ENCODE measurements at regions not wholly inside any gene's neighbourhood (a gene's known extent, or its start where the extent isn't known, plus 50 kb on each side); places are given as distances from the start of the nearest gene placed in this dataset.
"Not testable (repeated sequence)": the region's sequence is repeated elsewhere in the genome, so short reads cannot be mapped to it uniquely, and the experiment has no call there.

GRCh38 chr6:7028963-7029362, 78.8 kb upstream of the RREB1 start:
- DNase-seq, result not testable (repeated sequence)

GRCh38 chr6:7030968-7031367, 76.8 kb upstream of the RREB1 start:
- not testable (repeated sequence) for DNase-seq

- DNase-seq, result no peak
Observed at GRCh38 chr6:7033202-7033601, 74.6 kb upstream of the RREB1 start.

GRCh38 chr6:7034055-7034454, 73.7 kb upstream of the RREB1 start:
- DNase-seq, result no peak

- DNase-seq, result no peak
Observed at GRCh38 chr6:7035837-7036249, 71.9 kb upstream of the RREB1 start.

GRCh38 chr6:7041511-7042026, 66.2 kb upstream of the RREB1 start:
- no peak for DNase-seq

DNA sequence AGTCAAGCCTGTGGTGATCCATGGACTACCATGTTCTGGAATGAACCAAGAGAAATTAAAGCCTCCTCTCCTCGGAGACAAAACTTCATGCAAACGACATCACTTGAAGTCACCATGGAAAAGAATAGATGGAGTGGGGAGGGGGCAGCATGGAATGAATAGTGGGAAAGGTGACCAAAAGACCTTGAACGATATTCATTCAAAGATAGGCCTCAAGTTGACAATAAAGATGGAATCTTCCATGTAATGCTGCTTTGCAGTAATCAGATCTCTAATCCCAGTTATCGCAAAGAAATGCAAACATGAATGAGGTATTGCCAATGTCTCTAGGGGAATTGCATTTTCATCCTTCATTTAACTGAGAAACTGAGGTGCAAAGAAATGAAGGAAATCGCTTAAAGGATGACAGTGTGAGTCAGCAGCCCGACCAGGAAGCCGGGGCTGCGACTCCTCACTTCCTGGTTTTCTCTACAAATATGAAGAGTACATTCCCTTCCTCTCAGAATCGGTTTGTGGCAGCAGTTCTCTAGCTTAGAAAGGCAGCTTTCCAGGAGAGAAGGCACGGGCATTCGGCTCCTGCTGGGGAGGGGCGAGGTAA, 65.6 kb upstream of the RREB1 start:
- DNase-seq, result no peak

DNA sequence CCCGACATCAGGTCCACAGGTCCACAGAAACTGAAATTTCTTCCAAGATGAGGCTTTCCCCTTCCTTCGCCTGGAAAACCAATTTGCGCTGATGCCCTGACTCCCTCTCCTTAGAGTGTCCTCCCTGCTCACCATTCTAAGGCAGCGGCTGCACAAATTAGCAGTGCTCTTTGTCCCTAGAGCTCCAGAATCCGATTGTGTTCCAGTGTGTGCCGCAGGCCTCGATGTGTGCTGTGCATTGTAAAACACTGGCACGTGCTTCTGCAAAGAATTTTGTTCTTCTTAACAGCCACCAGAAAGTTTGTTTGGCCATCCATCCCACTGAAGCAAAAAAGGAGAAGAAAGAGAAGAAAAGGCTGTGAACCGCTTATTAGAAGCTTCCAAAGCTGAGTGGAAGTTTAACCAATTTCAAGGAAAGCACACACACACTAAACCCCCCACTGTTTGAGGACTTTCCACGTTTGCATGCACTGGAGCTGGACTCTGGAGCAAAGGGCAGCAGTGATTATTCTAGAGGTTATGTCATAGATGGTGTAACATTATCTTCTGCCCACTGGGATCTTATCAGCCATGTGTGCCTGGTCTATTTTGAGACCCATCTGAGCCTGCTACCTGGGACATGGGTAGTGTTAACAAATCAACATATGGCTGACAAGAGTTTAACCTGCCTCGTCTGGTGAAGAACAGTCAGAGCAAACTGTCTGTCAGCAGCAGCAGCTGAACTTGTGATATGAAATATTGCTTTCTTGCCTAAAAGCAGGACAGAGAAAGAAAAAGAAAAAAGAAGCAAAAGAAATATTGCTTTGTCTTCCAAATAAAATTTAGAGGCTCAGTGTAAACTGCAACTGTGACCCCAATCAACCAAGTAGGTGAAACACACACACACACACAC, 64.9 kb upstream of the RREB1 start:
- DNase-seq, result no peak

- DNase-seq, result no peak
Observed at GRCh38 chr6:7045331-7045730, 62.4 kb upstream of the RREB1 start.

DNA sequence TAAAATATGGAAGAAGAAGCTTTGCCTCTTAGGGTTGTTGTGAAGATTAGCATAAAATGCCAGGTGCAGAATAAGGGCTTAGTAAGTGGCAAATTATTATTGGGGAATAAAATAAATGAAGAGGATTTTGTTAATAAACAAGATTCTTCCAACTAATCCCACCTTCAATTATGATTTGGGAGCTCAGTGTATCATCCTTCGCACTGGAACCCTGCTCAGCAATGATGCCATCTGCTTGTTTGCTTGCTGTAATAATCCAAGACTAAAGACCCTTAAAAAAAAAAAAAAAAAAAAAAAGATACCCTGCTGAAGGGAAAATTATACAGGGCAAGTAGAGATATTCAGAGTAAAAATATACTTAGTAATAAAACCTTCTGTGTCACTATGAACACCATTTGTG, 62.0 kb upstream of the RREB1 start:
- DNase-seq, result no peak

DNA sequence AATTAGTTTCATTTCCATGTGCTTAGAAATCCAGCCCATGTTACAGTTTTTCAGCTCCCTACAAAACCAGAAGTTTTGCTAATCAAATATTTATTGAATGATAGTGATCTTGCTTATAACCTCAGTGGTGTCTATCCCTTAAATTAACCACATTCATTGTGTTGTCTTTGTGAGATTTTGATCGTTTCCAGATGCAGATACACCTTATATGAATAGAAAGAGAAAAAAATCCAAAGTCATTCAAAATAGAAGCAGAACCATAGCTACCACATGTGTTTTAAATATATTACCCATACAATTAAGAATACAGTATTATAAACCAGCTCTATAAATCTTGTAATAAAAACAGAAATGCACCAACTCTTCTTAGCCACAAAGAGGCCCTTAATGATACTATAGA, 60.6 kb upstream of the RREB1 start:
- peak; percentile 87 for DNase-seq

GRCh38 chr6:7047966-7048365, 59.8 kb upstream of the RREB1 start:
- DNase-seq, result peak; percentile 37

DNA sequence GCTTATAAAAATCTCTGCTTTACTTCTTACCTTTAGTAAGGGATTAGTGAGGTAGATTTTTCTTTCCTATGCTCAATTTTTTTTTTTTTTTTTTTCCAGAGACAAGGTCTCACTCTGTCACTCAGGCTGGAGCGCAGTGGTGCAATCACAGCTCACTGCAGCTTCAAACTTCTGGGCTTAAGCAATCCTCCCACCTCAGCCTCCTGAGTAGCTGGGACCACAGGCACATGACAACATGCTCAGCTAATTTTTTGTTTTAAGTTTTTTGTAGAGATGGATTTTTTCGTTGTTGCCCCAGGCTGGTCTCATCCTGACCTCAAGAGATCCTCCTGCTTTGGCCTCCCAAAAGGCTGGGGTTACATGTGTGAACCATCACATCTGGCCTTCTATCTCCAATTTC, 58.9 kb upstream of the RREB1 start:
- no peak for DNase-seq

- no peak for DNase-seq
Observed at GRCh38 chr6:7050004-7050403, 57.8 kb upstream of the RREB1 start.

- peak; percentile 77 for DNase-seq
Observed at GRCh38 chr6:7050872-7051779, 56.6 kb upstream of the RREB1 start.

DNA sequence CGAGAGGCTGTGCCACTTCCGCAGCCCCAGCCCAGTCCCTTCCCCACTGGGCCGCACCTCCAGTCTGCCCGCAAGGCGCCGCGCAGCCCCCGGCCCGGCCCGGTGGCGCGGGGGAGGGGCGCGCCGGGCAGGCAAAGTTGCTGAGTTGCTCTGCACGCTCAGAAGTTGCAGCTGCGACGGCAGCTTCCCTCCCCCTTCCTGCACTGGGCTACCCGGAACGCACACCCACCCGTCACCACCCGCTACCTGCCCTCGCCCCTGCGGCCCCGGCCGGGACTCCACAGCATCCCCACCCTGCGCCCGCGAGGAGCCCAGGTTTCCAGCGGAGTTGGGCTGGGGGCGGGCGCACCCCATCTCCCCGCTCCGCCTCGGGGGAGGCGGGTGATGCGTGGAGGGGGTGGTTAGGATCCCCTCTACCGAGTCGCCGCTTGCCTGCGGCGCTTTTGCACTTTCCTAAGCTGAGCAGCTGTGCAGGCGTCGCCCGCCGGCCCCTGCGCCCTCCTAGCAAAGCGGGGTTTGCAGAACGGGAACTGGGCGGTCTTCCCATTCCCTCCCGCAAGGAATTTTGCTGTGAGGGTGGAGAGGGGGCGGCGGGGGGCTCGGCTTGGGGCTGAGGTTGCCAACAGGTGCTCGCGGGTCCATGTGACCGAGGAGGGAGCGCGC, 55.9 kb upstream of the RREB1 start:
- DNase-seq, result peak; percentile 33

DNA sequence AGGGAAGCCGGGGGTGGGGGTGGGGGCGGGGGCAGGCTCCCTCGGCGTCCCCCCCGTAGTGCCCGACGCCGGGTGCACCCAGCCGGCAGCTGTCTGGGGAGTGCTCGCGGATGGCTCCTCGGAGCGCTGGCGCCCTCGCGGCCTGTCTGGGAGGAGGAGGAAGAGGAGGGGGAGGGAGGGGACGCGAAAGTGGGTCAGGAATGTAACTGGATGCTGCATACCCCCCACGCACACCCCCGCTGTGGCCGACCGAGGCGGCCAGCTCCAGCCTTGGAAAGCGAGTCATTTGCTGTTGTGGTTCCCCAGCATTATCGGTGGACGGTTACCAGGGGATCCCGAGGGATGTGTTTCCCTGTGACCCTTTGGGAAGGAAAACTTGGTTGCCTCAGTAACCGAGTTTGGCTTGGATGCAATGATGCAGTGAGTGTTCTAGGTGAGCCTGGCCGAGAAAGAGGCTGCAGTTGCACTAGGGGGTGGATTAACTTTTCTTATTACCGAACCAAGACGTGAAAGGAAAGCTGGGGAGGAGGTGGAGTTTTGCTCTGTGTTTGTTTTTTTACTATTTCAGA, 55.2 kb upstream of the RREB1 start:
- DNase-seq, result peak; percentile 77

DNA sequence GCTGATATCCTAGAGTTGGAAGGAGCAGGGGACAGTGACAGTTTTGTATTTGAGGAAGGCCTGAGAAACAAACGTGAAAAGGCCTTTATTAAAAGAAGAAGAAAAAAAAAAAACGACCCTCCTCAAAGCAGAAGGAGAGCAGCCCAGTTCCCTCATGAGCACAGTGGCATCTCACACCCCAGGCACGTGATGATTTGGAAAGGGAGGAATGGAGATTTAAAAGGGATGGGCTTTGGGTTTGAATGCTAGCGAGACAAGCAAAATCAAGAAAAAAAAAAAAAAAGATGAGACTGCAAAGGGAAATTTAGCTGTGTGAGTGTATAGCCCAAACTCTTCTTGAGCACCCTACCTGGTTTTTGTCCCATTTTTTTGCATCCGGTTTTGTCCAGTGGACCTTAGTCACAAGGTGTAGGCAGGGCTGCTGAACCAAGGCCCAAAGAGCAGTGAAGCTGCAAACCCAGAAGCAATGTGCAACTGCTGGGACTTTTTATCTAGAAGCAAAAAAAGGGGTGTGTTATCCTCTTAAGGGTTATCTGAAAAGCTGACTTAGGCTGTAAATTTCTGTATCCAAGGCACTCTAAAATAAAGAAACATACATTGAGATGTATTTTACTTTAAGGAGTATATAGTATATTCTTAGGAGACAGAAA, 54.5 kb upstream of the RREB1 start:
- DNase-seq, result no peak
